ENCODE measurements at regions not wholly inside any gene's neighbourhood (a gene's known extent, or its start where the extent isn't known, plus 50 kb on each side); places are given as distances from the start of the nearest gene placed in this dataset.
A peak's percentile ranks its signal among the peaks of the same experiment; 100 is the strongest.

DNA sequence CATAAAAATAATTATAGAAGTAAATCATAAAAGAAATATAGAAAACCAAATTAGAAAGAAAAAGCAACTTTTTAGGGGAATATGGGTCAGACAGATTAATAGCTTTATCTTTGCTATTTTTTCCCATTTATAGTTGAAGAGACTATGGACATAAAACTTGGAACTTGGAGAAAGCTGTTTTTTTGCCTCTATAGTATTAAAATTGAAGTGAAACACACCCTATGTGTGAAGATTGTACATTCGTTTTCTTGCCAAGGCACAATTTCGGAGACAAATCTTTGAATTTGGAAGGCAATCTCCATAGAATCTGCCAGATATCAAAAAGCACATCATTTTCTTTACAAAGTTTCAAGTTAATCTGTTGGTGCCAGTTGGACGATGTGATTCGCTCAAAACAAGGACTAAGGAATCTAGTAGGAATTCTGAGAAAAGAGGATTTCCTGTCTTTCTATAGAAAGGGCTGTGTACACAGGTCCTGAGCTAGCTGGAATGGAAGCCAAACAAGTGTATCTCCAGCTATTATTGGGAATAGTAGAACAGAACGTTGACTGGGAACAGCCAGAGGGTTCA, 156.3 kb downstream of the SLC7A11 start:
- no peak for DNase-seq (ENCODE audit: low spot score)

DNA sequence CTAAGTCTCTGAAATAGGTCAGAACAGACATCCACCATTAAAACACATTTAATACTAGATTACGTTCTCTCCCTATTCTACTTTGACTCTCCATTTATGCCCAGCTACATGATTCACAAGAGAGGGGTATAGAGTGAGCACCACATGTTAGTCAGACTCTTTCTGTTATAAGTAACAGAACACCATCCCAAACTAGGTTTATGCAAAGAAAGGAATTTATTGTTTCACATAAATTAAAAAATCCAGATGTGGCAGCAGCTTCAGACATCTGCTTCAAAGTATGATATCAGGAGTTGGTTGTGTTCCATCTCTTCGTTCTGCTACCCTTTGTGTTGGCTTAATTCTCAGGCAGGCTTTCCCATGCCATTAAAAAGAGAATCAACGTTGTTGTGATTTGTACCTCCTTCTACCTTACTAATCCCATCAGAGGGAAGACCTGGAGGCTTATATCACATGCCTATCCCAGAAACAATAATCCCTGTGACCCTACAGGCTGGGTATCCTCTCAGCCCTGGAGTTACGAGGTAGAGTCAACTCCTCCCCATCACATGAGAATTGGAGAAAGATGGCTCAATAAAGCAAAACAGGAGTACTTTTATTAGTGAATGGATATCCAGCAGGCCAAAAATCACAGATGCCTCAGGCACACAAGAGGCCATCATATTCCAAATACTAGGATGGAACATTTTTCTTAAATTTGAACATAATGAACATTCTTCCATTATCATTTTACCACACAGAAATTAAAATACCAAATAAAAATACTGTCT, 163.2 kb downstream of the SLC7A11 start:
- DNase-seq (ENCODE audit: low spot score) = no peak

GRCh38 chr4:138078253-138078652, 163.9 kb downstream of the SLC7A11 start:
- no peak for DNase-seq (ENCODE audit: low spot score)

- DNase-seq (ENCODE audit: low spot score) = no peak
These were observed 165.6 kb downstream of the SLC7A11 start for GRCh38 chr4:138076561-138076960.

DNA sequence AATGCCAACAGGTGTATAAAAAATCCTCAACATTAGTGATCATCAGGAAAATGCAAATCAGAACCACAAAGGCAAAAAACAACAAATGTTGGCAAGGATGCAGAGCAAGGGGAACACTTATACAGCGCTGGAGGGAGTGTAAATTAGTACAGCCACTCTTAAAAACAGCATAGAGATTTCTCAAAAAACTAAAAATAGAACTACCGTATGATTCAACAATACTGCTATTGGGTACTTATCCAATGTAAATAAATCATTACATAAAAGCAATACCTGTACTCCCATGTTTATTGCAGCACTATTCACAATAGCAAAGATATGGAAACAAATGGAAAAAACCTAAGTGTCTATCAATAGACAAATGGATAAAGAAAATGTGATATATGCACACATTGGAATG, 171.3 kb downstream of the SLC7A11 start:
- DNase-seq (ENCODE audit: low spot score) = no peak

DNA sequence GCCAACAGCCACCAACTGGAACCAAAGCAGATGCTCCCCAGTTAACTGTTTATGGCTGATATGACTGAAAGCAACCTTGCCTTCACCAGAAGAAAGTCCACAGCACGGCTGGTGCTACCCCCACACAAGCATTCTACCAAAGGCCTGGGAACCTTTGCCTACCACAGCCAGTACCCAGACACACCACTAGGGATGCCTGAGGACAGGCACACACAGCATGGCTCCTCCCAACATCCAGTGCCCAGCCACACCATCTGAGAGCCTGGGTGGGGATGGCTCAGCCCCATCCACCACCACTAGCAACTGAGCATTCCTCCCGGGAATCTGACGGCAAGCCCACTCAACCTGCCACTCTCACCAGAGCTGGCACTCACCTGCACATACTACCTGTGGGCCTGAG, 178.6 kb downstream of the SLC7A11 start:
- peak; percentile 15 for DNase-seq (ENCODE audit: low spot score)

- DNase-seq (ENCODE audit: low spot score) = peak; percentile 51
These were observed 179.2 kb downstream of the SLC7A11 start for GRCh38 chr4:138062929-138063328.

DNA sequence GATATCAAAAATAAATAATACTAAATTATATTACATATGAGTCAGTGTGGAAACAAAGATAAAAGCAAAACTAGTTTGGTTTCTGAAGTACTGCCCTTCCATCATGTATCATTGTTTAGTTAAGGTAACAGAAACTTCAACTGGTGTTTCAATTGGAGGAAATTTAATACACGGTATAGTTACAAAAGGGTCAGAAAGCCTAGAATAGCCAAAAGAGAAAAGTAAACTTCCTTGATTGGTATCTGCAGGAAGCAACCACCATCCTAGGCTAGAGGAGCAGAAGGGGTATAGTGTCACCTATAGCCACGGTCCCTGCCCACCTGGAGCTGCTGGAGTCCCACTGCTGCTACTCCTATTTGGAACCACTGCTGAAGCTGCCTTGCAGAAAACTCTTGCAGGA, 185.6 kb downstream of the SLC7A11 start:
- DNase-seq (ENCODE audit: low spot score) = no peak

- no peak for DNase-seq (ENCODE audit: low spot score)
These were observed 186.3 kb downstream of the SLC7A11 start for GRCh38 chr4:138055890-138056289.

DNA sequence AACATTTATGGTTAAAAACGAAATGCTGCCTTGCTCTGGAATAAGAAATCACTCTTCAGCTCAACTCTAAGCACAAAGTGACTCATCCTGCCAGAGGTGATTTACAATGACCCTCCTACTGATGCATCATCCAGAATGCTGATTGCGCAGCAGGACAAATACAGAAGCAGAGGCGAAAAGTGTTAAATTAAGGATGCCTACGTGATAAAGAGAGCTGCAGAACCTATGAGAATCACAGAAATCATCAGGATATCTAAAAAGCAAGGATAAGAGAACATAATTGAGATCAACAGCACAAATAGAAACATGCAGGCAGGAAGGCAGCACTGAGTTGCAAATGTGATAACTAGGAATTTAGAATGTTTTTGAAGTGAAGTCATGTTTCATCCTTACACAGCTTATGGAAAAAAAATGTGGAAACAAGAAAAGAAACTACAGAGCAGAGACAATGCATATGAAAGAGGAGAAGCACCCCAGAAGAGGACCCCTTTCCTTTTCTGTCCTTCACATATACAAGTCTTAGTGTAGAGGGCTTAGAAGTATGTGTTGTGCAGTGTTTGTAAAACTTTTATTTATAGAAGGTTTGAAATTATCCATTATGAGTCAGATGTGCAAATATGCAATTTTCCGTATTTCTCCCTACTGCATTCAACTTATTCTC, 188.4 kb downstream of the SLC7A11 start:
- no peak for DNase-seq (ENCODE audit: low spot score)

DNA sequence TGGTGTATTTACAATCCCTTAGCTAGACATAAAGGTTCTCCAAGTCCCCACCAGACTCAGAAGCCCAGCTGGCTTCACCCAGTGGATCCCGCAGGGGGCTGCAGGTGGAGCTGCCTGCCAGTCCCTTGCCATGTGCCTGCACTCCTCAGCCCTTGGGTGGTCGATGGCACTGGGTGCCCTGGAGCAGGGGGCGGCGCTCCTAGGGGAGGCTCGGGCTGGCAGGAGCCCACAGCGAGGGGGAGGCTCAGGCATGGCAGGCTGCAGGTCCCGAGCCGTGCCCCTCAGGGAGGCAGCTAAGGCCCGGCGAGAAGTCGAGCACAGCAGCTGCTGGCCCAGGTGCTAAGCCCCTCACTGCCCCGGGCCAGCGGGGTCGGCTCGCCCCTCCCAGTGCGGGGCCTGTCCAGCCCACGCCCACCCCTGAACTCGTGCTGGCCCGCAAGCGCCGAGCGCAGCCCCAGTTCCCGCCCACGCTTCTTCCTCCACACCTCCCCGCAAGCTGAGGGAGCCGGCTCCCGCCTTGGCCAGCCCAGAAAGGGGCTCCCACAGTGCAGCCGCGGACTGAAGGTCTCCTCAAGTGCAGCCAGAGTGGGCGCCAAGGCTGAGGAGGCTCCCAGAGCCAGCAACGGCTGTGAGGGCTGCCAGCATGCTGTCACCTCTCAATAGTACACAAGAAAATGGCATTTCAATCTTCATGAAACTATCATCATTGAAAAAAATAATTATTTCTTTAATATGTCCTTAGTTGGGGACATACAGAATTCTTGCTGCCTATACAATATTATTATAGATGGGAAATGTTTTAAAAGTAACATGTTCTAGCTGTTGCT, 189.1 kb downstream of the SLC7A11 start:
- DNase-seq (ENCODE audit: low spot score) = no peak

- no peak for DNase-seq (ENCODE audit: low spot score)
These were observed 191.0 kb downstream of the SLC7A11 start for GRCh38 chr4:138051157-138051556.

- DNase-seq (ENCODE audit: low spot score) = peak; percentile 9
These were observed 191.5 kb downstream of the SLC7A11 start for GRCh38 chr4:138050601-138051000.

GRCh38 chr4:138049355-138049754, 192.8 kb downstream of the SLC7A11 start:
- no peak for DNase-seq (ENCODE audit: low spot score)

GRCh38 chr4:138047290-138047689, 194.9 kb downstream of the SLC7A11 start:
- DNase-seq (ENCODE audit: low spot score) = no peak

DNA sequence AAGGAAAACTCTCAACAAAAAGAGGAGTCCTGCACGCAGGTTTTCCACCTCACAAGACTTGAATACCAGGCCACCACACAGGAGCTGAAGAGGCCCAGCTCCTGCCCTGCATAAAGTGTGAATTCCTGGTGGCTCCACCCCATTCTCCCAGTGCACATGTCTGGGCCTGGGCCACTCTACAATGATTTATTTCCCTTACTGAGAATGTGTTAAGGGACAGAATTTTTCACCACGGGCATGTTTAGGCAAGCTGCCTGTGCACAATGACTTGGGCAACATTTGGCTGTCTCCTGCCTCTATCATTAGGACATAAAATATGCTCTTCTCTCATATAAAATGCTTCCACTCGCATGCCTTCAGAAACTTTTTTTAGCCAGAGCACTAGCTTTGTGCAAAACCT, 197.1 kb downstream of the SLC7A11 start:
- DNase-seq (ENCODE audit: low spot score) = no peak

DNA sequence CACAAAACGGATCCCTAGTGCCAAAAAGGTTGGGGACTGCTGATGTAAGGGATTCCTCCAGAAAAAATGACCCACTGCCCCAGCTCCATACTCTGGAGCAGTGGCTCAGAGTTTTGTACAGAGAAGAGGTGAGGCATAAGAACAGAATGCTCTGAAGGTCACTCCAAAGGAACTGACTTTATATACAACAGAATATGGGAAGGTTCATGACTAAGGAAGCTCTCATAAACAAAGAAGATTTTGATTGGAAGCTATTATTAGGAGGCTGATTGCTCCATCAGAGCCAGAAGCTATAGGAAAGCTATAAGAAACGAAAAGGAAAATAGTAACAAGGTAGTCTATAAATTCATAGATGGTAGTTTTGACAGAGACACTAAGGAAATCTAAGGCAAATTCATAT, 203.1 kb downstream of the SLC7A11 start:
- no peak for DNase-seq (ENCODE audit: low spot score)

DNA sequence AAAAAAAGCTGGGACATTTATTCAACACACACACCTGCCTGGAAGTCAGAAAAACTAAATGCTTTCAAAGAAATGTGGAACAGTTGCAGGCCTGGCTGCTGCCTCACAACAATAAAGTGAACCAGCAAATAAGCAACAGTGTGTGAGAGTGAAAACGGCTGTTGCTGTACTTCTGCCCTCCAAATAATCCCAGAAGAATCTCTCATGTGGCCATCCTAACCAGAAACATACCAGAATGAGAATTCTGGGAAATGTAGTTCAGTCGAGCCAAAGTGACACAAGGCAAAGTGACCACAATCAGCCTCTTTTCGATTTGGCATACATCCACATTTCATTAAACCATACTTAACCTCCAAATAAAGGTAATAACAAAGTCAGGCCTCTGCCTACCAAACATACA, 204.5 kb downstream of the SLC7A11 start:
- DNase-seq (ENCODE audit: low spot score) = peak; percentile 10

- peak; percentile 73 for DNase-seq (ENCODE audit: low spot score)
These were observed 206.3 kb downstream of the SLC7A11 start for GRCh38 chr4:138035781-138036258.

GRCh38 chr4:138034871-138035270, 207.3 kb downstream of the SLC7A11 start:
- DNase-seq (ENCODE audit: low spot score) = no peak

DNA sequence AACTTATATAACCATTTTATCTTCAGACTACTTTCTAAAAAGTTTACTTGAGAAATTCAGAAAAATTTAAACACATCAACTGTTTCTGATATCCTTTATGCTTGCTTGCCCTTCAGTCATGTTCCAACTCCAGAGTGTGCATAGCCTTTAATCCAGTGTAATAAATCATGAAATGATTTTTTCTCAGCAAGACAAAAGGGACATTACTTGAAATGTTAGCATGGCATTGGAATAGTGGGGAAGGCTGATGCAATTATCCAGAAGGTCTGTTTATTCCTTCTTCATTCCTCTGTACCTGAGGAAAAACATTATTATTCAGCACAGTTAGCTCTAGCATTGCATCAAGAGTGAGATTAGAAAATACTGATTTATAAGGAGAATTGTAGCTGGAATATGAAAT, 209.9 kb downstream of the SLC7A11 start:
- DNase-seq (ENCODE audit: low spot score) = no peak

DNA sequence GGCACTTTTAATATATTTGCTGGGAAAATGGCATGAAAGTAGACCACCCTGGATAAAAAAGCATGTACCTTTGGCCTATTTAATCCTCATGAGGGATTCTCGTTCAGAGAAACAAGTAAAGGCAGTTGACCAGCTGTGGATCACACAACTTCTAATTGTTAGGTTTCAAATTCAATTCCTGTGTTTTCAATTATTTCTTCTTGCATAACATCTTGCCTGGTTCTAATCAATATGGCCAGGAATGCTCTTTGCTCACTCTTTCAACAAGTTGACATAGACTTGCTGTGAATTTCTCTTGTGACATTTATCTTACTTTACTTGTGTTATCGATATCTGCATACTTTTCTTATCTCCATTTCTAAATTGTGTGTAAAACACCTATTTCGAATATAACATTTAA, 211.8 kb downstream of the SLC7A11 start:
- DNase-seq (ENCODE audit: low spot score) = no peak
